SK-N-SH treated with all-trans-retinoic acid at 6 μM for 48 hours (cell line): ENCODE measurements at regions not wholly inside any gene's neighbourhood (a gene's known extent, or its start where the extent isn't known, plus 50 kb on each side); places are given as distances from the start of the nearest gene placed in this dataset.
A peak's percentile ranks its signal among the peaks of the same experiment; 100 is the strongest.

Source experiments
- ATAC-seq: fragments of 200-7000 bp; cut with Tn5 transposase; 3 replicates; pipeline ENCODE4 v1.9.1; 2020; ENCODE audit warnings: mild to moderate bottlenecking, moderate library complexity
- ARNTL ChIP-seq: fragments of 450-650 bp; formaldehyde crosslinking; IDR thresholded peaks from 2 replicates; pipeline ENCODE4 v1.5.0; 2020; ENCODE audit warnings: low read depth, mild to moderate bottlenecking, moderate library complexity, borderline replicate concordance
- BACH2 ChIP-seq: fragments of 250-450 bp; sonication (Bioruptor Pico); IDR thresholded peaks from 2 replicates; pipeline ENCODE4 v1.9.0; 2021; ENCODE audit warnings: mild to moderate bottlenecking, borderline replicate concordance
- CREB5 ChIP-seq: fragments of 250-450 bp; sonication (Bioruptor Pico); IDR thresholded peaks from 2 replicates; pipeline ENCODE4 v1.5.1; 2020; ENCODE audit warnings: low read depth, mild to moderate bottlenecking, moderate library complexity
- CSRNP3 ChIP-seq: fragments of 250-450 bp; sonication (Bioruptor Pico); IDR thresholded peaks from 2 replicates; pipeline ENCODE4 v1.5.1; 2021; ENCODE audit warnings: mild to moderate bottlenecking, moderate library complexity
- ESRRG ChIP-seq: fragments of 250-450 bp; sonication (Bioruptor Pico); IDR thresholded peaks from 2 replicates; pipeline ENCODE4 v1.6.1; 2021; ENCODE audit warnings: mild to moderate bottlenecking
- ISL1 ChIP-seq: fragments of 250-450 bp; sonication (Bioruptor Pico); IDR thresholded peaks from 2 replicates; pipeline ENCODE4 v2.1.2; 2022; ENCODE audit warnings: mild to moderate bottlenecking, moderate library complexity
- OSR1 ChIP-seq: fragments of 250-450 bp; sonication (Bioruptor Pico); IDR thresholded peaks from 2 replicates; pipeline ENCODE4 v1.8.0; 2022; ENCODE audit warnings: moderate library complexity, mild to moderate bottlenecking, inconsistent platforms
- PATZ1 ChIP-seq: fragments of 250-450 bp; sonication (Bioruptor Pico); IDR thresholded peaks from 2 replicates; pipeline ENCODE4 v1.8.0; 2020; ENCODE audit warnings: mild to moderate bottlenecking, moderate library complexity, borderline replicate concordance
- PPARA ChIP-seq: fragments of 250-450 bp; sonication (Bioruptor Pico); IDR thresholded peaks from 2 replicates; pipeline ENCODE4 v1.5.0; 2020; ENCODE audit warnings: mild to moderate bottlenecking, borderline replicate concordance
- SNAI2 ChIP-seq: fragments of 250-450 bp; sonication (Bioruptor Pico); IDR thresholded peaks from 2 replicates; pipeline ENCODE4 v1.5.0; 2020; ENCODE audit warnings: mild to moderate bottlenecking, moderate library complexity
- TCF4 ChIP-seq: fragments of 250-450 bp; sonication (Bioruptor Pico); IDR thresholded peaks from 2 replicates; pipeline ENCODE4 v1.8.0; 2021; ENCODE audit warnings: mild to moderate bottlenecking, moderate library complexity, borderline replicate concordance
- TOX ChIP-seq: fragments of 250-450 bp; sonication (Bioruptor Pico); IDR thresholded peaks from 2 replicates; pipeline ENCODE4 v1.8.0; 2021; ENCODE audit warnings: mild to moderate bottlenecking, moderate library complexity, borderline replicate concordance
- ZC3H10 ChIP-seq: fragments of 250-450 bp; sonication (Bioruptor Pico); IDR thresholded peaks from 2 replicates; pipeline ENCODE4 v1.5.1; 2021; ENCODE audit warnings: mild to moderate bottlenecking, moderate library complexity
- ZFP3 ChIP-seq: fragments of 250-450 bp; sonication (Bioruptor Pico); IDR thresholded peaks from 2 replicates; pipeline ENCODE4 v1.5.0; 2020; ENCODE audit warnings: mild to moderate bottlenecking, moderate library complexity
- ZNF565 ChIP-seq: fragments of 450-650 bp; formaldehyde crosslinking; conservative IDR thresholded peaks from 2 replicates; pipeline ENCODE4 v1.5.0; 2020; ENCODE audit warnings: low read depth, mild to moderate bottlenecking, moderate library complexity
- ZNF70 ChIP-seq: fragments of 450-650 bp; formaldehyde crosslinking; IDR thresholded peaks from 2 replicates; pipeline ENCODE4 v1.5.0; 2020; ENCODE audit warnings: mild to moderate bottlenecking, moderate library complexity
- ZNF8 ChIP-seq: fragments of 450-650 bp; formaldehyde crosslinking; IDR thresholded peaks from 2 replicates; pipeline ENCODE4 v1.5.0; 2020; ENCODE audit warnings: mild to moderate bottlenecking, moderate library complexity
- TF ChIP-seq, protein P1 (sequence below): fragments of 250-450 bp; sonication (Bioruptor Pico); IDR thresholded peaks from 2 replicates; pipeline ENCODE4 v1.8.0; 2021; ENCODE audit warnings: low read depth, mild to moderate bottlenecking, moderate library complexity, borderline replicate concordance
- TF ChIP-seq, protein P2 (sequence below): fragments of 250-450 bp; sonication (Bioruptor Pico); IDR thresholded peaks from 2 replicates; pipeline ENCODE4 v1.5.0; 2020; ENCODE audit warnings: mild to moderate bottlenecking, moderate library complexity

- no peak for ATAC-seq
- TF ChIP-seq, protein P1, sequence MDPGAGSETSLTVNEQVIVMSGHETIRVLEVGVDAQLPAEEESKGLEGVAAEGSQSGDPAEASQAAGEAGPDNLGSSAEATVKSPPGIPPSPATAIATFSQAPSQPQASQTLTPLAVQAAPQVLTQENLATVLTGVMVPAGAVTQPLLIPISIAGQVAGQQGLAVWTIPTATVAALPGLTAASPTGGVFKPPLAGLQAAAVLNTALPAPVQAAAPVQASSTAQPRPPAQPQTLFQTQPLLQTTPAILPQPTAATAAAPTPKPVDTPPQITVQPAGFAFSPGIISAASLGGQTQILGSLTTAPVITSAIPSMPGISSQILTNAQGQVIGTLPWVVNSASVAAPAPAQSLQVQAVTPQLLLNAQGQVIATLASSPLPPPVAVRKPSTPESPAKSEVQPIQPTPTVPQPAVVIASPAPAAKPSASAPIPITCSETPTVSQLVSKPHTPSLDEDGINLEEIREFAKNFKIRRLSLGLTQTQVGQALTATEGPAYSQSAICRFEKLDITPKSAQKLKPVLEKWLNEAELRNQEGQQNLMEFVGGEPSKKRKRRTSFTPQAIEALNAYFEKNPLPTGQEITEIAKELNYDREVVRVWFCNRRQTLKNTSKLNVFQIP (CRISPR knock-in tag) = no peak
- no peak for TF ChIP-seq ZC3H10 (CRISPR knock-in tag)
- no peak for TF ChIP-seq SNAI2 (CRISPR knock-in tag)
- no peak for TF ChIP-seq ZNF565
- TF ChIP-seq CREB5 (CRISPR knock-in tag) = no peak
- no peak for TF ChIP-seq OSR1
- TF ChIP-seq ISL1 (CRISPR knock-in tag) = no peak
- TF ChIP-seq, protein P2, sequence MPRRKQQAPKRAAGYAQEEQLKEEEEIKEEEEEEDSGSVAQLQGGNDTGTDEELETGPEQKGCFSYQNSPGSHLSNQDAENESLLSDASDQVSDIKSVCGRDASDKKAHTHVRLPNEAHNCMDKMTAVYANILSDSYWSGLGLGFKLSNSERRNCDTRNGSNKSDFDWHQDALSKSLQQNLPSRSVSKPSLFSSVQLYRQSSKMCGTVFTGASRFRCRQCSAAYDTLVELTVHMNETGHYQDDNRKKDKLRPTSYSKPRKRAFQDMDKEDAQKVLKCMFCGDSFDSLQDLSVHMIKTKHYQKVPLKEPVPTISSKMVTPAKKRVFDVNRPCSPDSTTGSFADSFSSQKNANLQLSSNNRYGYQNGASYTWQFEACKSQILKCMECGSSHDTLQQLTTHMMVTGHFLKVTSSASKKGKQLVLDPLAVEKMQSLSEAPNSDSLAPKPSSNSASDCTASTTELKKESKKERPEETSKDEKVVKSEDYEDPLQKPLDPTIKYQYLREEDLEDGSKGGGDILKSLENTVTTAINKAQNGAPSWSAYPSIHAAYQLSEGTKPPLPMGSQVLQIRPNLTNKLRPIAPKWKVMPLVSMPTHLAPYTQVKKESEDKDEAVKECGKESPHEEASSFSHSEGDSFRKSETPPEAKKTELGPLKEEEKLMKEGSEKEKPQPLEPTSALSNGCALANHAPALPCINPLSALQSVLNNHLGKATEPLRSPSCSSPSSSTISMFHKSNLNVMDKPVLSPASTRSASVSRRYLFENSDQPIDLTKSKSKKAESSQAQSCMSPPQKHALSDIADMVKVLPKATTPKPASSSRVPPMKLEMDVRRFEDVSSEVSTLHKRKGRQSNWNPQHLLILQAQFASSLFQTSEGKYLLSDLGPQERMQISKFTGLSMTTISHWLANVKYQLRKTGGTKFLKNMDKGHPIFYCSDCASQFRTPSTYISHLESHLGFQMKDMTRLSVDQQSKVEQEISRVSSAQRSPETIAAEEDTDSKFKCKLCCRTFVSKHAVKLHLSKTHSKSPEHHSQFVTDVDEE (CRISPR knock-in tag) = no peak
- no peak for TF ChIP-seq TCF4 (CRISPR knock-in tag)
- TF ChIP-seq, all 23 proteins: peak for 0
Observed at GRCh38 chr21:25458484-25458883, 148.8 kb downstream of the MRPL39 start.

GRCh38 chr21:25457946-25458345, 149.3 kb downstream of the MRPL39 start:
- TF ChIP-seq, protein P1 (CRISPR knock-in tag) = no peak
- TF ChIP-seq TOX (CRISPR knock-in tag) (no peak), ZFP3 (CRISPR knock-in tag) (no peak), BACH2 (CRISPR knock-in tag) (no peak), ISL1 (CRISPR knock-in tag) (no peak), ZNF8 (CRISPR knock-in tag) (no peak), ZNF70 (CRISPR knock-in tag) (no peak), PATZ1 (no peak), TCF4 (CRISPR knock-in tag) (no peak), SNAI2 (CRISPR knock-in tag) (no peak)
- TF ChIP-seq, all 23 proteins: peak for 0
- no peak for ATAC-seq

DNA sequence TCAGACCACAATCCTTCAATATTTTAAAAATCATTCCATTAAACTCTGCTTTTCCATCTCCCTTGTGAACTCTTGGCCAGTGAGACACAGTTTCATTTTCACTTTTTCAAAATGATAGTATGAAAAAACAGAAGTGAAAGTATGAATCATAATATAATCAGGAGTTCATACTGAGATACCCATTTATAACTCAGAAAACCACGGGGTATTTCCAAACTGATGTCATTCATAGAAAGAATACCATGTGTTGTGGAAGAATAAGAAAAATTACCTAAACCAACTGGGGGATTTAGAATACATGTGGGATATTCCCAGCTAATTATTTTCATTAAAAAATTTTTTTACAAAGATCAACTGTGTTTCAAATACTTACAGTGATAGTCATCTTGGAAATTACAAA, 149.9 kb downstream of the MRPL39 start:
- no peak for TF ChIP-seq ARNTL (CRISPR knock-in tag)
- TF ChIP-seq PATZ1 = no peak
- ATAC-seq = peak; percentile 74

- ATAC-seq = no peak
- TF ChIP-seq PPARA (CRISPR knock-in tag) = no peak
- TF ChIP-seq ARNTL (CRISPR knock-in tag) = no peak
- TF ChIP-seq CSRNP3 = no peak
- TF ChIP-seq, protein P1 (CRISPR knock-in tag) = no peak
- TF ChIP-seq ESRRG (CRISPR knock-in tag) = no peak
- no peak for TF ChIP-seq SNAI2 (CRISPR knock-in tag)
- no peak for TF ChIP-seq ZNF8 (CRISPR knock-in tag)
- no peak for TF ChIP-seq ZNF565
Observed at GRCh38 chr21:25456672-25457071, 150.6 kb downstream of the MRPL39 start.
